ENCODE measurements at regions not wholly inside any gene's neighbourhood (a gene's known extent, or its start where the extent isn't known, plus 50 kb on each side); places are given as distances from the start of the nearest gene placed in this dataset.

- intact Hi-C loops (cut with micrococcal nuclease; ENCODE audit: unreplicated experiment) = no loop called here
- no peak for DNase-seq (ENCODE audit: low spot score)
- in situ Hi-C loops (cut with HindIII; ENCODE audit: extremely low pct_ligation_motif_present, low pct_unique_long_range_greater_than_20kb) = no loop called here
- Histone ChIP-seq H3K36me3 (replicated peaks in 1 of 2; ENCODE audit: control insufficient read depth in 1 of 2, insufficient read depth in 2 of 2, low read length in 2 of 2) (no peaks in the 10 kb centered on the region), H3K4me1 (ENCODE audit: insufficient read depth, low read length) (no peaks in the 10 kb centered on the region), H2AFZ (ENCODE audit: low read length) (peak overlapping the region; percentile 12), H3K79me2 (ENCODE audit: insufficient read depth, low read length) (no peaks in the 10 kb centered on the region), H3K9ac (ENCODE audit: insufficient read depth, low read depth, low read length) (no peak overlapping the region), H3K4me2 (ENCODE audit: low read depth, low read length) (no peak overlapping the region), H3K9me3 (ENCODE audit: low read length) (no peaks in the 10 kb centered on the region), H3K27ac (ENCODE audit: extremely low read length, insufficient read depth, low read length) (no peak overlapping the region), H3K27me3 (ENCODE audit: control insufficient read depth in 1 of 2, insufficient read depth in 2 of 2, low read length in 2 of 2) (no peaks in the 10 kb centered on the region), H3K4me3 (replicated peaks in 1 of 3; ENCODE audit: insufficient read depth in 1 of 3, low read depth in 2 of 3, low read length in 3 of 3) (no peak overlapping the region), H4K20me1 (ENCODE audit: insufficient read depth, low read length) (no peaks in the 10 kb centered on the region)
- no peak for ATAC-seq
- ChIA-PET POLR2A (no interaction called here), CTCF (ENCODE audit: low intra/inter-chr PET ratio, low total read pairs) (no interaction called here)
- no peak for TF ChIP-seq ZNF207 (IDR thresholded peaks at IDR 0.05; ENCODE audit: borderline replicate concordance)
- TF ChIP-seq ZMYM3 (CRISPR knock-in tag; IDR thresholded peaks at IDR 0.05) = no peak
- 0% methylated on average over 3 of the region's 3 CpGs for WGBS (ENCODE audit: low lambda C conversion rate)
- no TSS peak for BruUV-seq (replicated peaks)
- no peak for FAIRE-seq
These were observed 241.9 kb upstream of the SLC14A2 start for GRCh38 chr18:45373286-45373880.

- intact Hi-C loops (cut with micrococcal nuclease; ENCODE audit: unreplicated experiment) (no loop called here), in situ Hi-C loops (cut with HindIII; ENCODE audit: extremely low pct_ligation_motif_present, low pct_unique_long_range_greater_than_20kb) (no loop called here)
- H4K20me1 ChIP-seq (ENCODE audit: insufficient read depth, low read length) = no peaks in the 10 kb centered on the region
- no peaks in the 10 kb centered on the region for H3K27me3 ChIP-seq (ENCODE audit: control insufficient read depth in 1 of 2, insufficient read depth in 2 of 2, low read length in 2 of 2)
- no peaks in the 10 kb centered on the region for H3K79me2 ChIP-seq (ENCODE audit: insufficient read depth, low read length)
- POLR2A ChIA-PET = no interaction called here
- no peak overlapping the region for H3K9ac ChIP-seq (ENCODE audit: insufficient read depth, low read depth, low read length)
- no peaks in the 10 kb centered on the region for H3K36me3 ChIP-seq (replicated peaks in 1 of 2; ENCODE audit: control insufficient read depth in 1 of 2, insufficient read depth in 2 of 2, low read length in 2 of 2)
- no TSS peak for BruUV-seq (replicated peaks)
- ATAC-seq (no peak), DNase-seq (ENCODE audit: low spot score) (no peak), FAIRE-seq (no peak)
- no peak overlapping the region for H3K4me3 ChIP-seq (replicated peaks in 1 of 3; ENCODE audit: insufficient read depth in 1 of 3, low read depth in 2 of 3, low read length in 3 of 3)
- H3K27ac ChIP-seq (ENCODE audit: extremely low read length, insufficient read depth, low read length) = no peak overlapping the region
- H2AFZ ChIP-seq (ENCODE audit: low read length) = no peak overlapping the region
- no peak overlapping the region for H3K4me2 ChIP-seq (ENCODE audit: low read depth, low read length)
- TF ChIP-seq EZH2 (conservative IDR thresholded peaks at IDR 0.05; ENCODE audit: low read depth, low read length) = no peak
- no peak for TF ChIP-seq ZNF329 (CRISPR knock-in tag; IDR thresholded peaks at IDR 0.05; ENCODE audit: low read depth)
- no peak for TF ChIP-seq ZNF615 (CRISPR knock-in tag; IDR thresholded peaks at IDR 0.05; ENCODE audit: borderline replicate concordance)
- no peak for TF ChIP-seq SRSF1 (optimal IDR thresholded peaks at IDR 0.05; ENCODE audit: low read depth, low read length)
- TF ChIP-seq BCL3 (CRISPR knock-in tag; IDR thresholded peaks at IDR 0.05) = no peak
- no peak for TF ChIP-seq POLR2AphosphoS2 (IDR thresholded peaks at IDR 0.05; ENCODE audit: low read depth, low read length)
- TF ChIP-seq ZNF850 (CRISPR knock-in tag; conservative IDR thresholded peaks at IDR 0.05) = no peak
- TF ChIP-seq ZSCAN30 (CRISPR knock-in tag; IDR thresholded peaks at IDR 0.05) = no peak
- CTCF ChIA-PET (ENCODE audit: low intra/inter-chr PET ratio, low total read pairs) = no interaction called here
- H3K4me1 ChIP-seq (ENCODE audit: insufficient read depth, low read length) = no peaks in the 10 kb centered on the region
- no peaks in the 10 kb centered on the region for H3K9me3 ChIP-seq (ENCODE audit: low read length)
These were observed 241.0 kb upstream of the SLC14A2 start for GRCh38 chr18:45374236-45374635.
